ENCODE measurements at regions not wholly inside any gene's neighbourhood (a gene's known extent, or its start where the extent isn't known, plus 50 kb on each side); places are given as distances from the start of the nearest gene placed in this dataset.
"Not testable (repeated sequence)": the region's sequence is repeated elsewhere in the genome, so short reads cannot be mapped to it uniquely, and the experiment has no call there.

DNA sequence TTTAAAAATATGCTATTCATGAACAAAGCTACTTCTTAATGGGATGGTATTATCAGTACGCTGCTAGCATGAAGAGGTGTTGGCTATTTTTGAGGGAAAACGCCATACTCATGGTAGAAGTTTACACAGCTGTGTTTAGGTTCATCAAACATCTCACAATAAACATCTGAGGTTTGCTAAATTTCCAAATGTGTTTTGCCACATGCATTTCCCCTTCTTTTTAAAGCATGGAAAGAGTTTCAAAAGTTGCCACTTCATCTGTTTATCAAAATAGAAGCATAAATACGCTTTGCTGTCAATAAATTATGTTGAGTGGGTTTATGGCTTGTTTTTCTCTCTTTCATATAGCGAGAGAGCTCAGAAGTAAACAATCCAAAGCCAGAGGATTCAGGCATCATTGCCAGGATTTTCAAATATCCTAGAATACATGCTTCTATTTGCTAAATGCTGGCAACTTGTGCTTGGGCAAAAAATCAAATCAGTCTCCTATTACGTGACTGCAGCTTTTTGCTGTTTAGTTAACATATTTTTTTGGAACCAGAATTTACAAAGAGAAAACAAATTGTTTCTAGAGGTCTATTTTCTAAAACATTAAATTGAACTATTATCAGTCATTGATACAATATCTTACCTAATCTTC lies 1919.9 kb upstream of the LRRTM1 start:
- Histone ChIP-seq H3K9ac (no peak overlapping the region), H3K79me2 (ENCODE audit: insufficient read depth) (no peaks in the 10 kb centered on the region), H3K4me2 (ENCODE audit: unreplicated experiment) (no peak overlapping the region), H3K36me3 (ENCODE audit: low read depth) (no peaks in the 10 kb centered on the region), H3F3A (ENCODE audit: insufficient read depth) (no peaks in the 10 kb centered on the region), H3K4me3 (no peak overlapping the region), H3K9me2 (ENCODE audit: insufficient read depth) (no peaks in the 10 kb centered on the region), H3K27ac (no peak overlapping the region), H3K9me3 (ENCODE audit: low read depth) (no peaks in the 10 kb centered on the region), H3K4me1 (ENCODE audit: insufficient read depth) (no peaks in the 10 kb centered on the region), H2AFZ (no peak overlapping the region), H4K20me1 (ENCODE audit: insufficient read depth) (no peaks in the 10 kb centered on the region), H3K27me3 (replicated peaks; ENCODE audit: insufficient read depth) (no peaks in the 10 kb centered on the region)
- no peak for DNase-seq
- 4 to 6% methylated on average over 5 of the region's 5 CpGs for WGBS, 2 experiments (ENCODE audit: low coverage in 1 of 2, low lambda C conversion rate in 2 of 2, missing lambda C conversion rate in 2 of 2)
- in situ Hi-C loops (cut with MboI) = no loop called here
- TF ChIP-seq EZH2 (IDR thresholded peaks at IDR 0.05; ENCODE audit: insufficient read depth, poor library complexity, severe bottlenecking) (no peak), EZH2phosphoT487 (IDR thresholded peaks at IDR 0.05; ENCODE audit: insufficient read depth, low read depth) (no peak)

DNA sequence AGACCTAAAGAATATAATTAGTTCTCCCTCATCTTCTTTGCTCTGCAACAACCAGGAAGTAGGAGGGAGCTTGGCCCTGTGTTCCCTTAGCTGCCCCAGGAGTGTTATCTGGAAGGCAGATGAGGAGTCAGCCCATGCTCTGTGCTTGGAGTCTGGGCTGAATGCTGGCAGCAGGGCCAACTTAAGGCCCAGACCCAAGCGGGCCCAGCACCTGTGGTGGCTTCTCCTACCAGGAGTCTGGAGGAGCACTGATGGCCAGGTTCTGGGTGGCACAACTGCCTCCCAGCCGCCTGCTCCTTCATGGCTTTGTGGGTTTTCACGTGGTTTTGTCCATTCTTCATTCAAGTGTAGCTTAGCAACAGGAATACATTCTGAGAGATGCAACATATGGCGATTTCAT lies 1910.7 kb upstream of the LRRTM1 start:
- no peaks in the 10 kb centered on the region for H3K9me2 ChIP-seq (ENCODE audit: insufficient read depth)
- TF ChIP-seq EZH2phosphoT487 (IDR thresholded peaks at IDR 0.05; ENCODE audit: insufficient read depth, low read depth) = no peak
- no peak for TF ChIP-seq EZH2 (IDR thresholded peaks at IDR 0.05; ENCODE audit: insufficient read depth, poor library complexity, severe bottlenecking)
- H3K79me2 ChIP-seq (ENCODE audit: insufficient read depth) = no peaks in the 10 kb centered on the region
- H3K27ac ChIP-seq = no peak overlapping the region
- 8 to 10% methylated on average over 4 of the region's 4 CpGs for WGBS, 2 experiments (ENCODE audit: low coverage in 1 of 2, low lambda C conversion rate in 2 of 2, missing lambda C conversion rate in 2 of 2)
- H3K9ac ChIP-seq = no peak overlapping the region
- no peak for DNase-seq
- H3K4me1 ChIP-seq (ENCODE audit: insufficient read depth) = no peaks in the 10 kb centered on the region
- no peak overlapping the region for H2AFZ ChIP-seq
- no peaks in the 10 kb centered on the region for H3F3A ChIP-seq (ENCODE audit: insufficient read depth)
- H3K4me3 ChIP-seq = no peak overlapping the region
- H3K4me2 ChIP-seq (ENCODE audit: unreplicated experiment) = no peak overlapping the region
- H3K36me3 ChIP-seq (ENCODE audit: low read depth) = no peaks in the 10 kb centered on the region
- in situ Hi-C loops (cut with MboI) = no loop called here
- H3K27me3 ChIP-seq (replicated peaks; ENCODE audit: insufficient read depth) = no peaks in the 10 kb centered on the region
- no peaks in the 10 kb centered on the region for H4K20me1 ChIP-seq (ENCODE audit: insufficient read depth)
- H3K9me3 ChIP-seq (ENCODE audit: low read depth) = no peaks in the 10 kb centered on the region

DNA sequence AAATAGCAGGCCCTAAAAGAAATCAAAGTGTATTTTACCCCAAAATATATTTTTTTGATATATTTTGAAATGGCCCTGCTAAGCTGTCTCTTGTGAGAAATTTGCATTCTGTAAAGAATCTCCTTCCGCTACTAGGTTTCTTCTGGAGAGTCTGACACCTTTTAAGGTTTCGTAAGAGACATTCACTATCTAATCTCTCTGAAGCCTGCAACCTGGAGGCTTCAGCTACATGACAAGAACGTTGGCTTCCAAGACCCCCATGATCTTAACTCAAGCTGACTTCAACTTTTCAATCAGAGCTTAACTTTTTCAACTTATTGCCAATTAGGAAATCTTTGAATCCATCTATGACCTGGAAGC lies 1894.9 kb upstream of the LRRTM1 start:
- DNase-seq = no peak
- no peaks in the 10 kb centered on the region for H3K9me3 ChIP-seq (ENCODE audit: low read depth)
- H3K9me2 ChIP-seq (ENCODE audit: insufficient read depth) = no peaks in the 10 kb centered on the region
- 19 to 23% methylated on average over 3 of the region's 3 CpGs for WGBS, 2 experiments (ENCODE audit: low coverage in 1 of 2, low lambda C conversion rate in 2 of 2, missing lambda C conversion rate in 2 of 2)
- H3K9ac ChIP-seq = no peak overlapping the region
- no peaks in the 10 kb centered on the region for H3K27me3 ChIP-seq (replicated peaks; ENCODE audit: insufficient read depth)
- no peak overlapping the region for H3K4me2 ChIP-seq (ENCODE audit: unreplicated experiment)
- in situ Hi-C loops (cut with MboI) = no loop called here
- H3F3A ChIP-seq (ENCODE audit: insufficient read depth) = no peaks in the 10 kb centered on the region
- no peaks in the 10 kb centered on the region for H4K20me1 ChIP-seq (ENCODE audit: insufficient read depth)
- H3K4me1 ChIP-seq (ENCODE audit: insufficient read depth) = no peaks in the 10 kb centered on the region
- no peak overlapping the region for H3K27ac ChIP-seq
- TF ChIP-seq EZH2phosphoT487 (IDR thresholded peaks at IDR 0.05; ENCODE audit: insufficient read depth, low read depth) = no peak
- no peaks in the 10 kb centered on the region for H3K36me3 ChIP-seq (ENCODE audit: low read depth)
- no peaks in the 10 kb centered on the region for H3K79me2 ChIP-seq (ENCODE audit: insufficient read depth)
- H3K4me3 ChIP-seq = no peak overlapping the region
- H2AFZ ChIP-seq = no peak overlapping the region

DNA sequence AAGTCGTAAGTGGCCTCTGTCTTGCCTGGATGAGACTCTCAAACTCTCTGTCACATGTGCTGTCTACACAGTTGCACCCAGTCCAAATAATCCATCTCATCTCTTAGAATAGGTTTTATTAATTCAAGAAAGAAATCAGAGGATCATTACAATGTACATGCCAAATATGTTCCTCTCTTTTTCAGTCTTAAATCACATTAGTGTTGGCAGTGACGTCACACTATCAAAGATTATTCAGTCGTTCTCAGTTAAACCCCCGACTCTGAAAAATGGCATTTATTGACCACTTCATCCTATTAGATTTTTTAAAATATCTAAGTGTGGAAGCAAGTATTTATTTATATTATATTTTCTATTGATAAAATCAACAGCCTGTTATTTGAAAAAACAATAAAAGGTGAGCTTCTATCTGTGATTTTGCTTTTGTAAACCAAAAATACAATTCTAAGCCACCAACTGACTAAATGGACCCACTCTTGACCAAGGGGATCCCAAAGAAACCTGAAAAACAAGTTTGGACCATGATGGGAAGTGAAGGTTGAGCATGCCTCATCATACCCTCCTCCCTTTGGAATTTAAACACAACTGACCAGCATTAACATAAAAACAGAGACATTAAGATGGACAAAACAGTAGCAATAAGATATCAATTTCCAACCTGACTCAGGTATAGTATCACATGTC lies 1894.4 kb upstream of the LRRTM1 start:
- no peak overlapping the region for H3K4me2 ChIP-seq (ENCODE audit: unreplicated experiment)
- no peaks in the 10 kb centered on the region for H3K36me3 ChIP-seq (ENCODE audit: low read depth)
- no peaks in the 10 kb centered on the region for H4K20me1 ChIP-seq (ENCODE audit: insufficient read depth)
- H3F3A ChIP-seq (ENCODE audit: insufficient read depth) = no peaks in the 10 kb centered on the region
- no peak overlapping the region for H3K4me3 ChIP-seq
- H3K9ac ChIP-seq = no peak overlapping the region
- in situ Hi-C loops (cut with MboI) = no loop called here
- H3K4me1 ChIP-seq (ENCODE audit: insufficient read depth) = no peaks in the 10 kb centered on the region
- WGBS, 2 experiments (ENCODE audit: low coverage in 1 of 2, low lambda C conversion rate in 2 of 2, missing lambda C conversion rate in 2 of 2) = 22% methylated on average over 4 of the region's 4 CpGs
- no peaks in the 10 kb centered on the region for H3K9me3 ChIP-seq (ENCODE audit: low read depth)
- no peak overlapping the region for H2AFZ ChIP-seq
- no peaks in the 10 kb centered on the region for H3K27me3 ChIP-seq (replicated peaks; ENCODE audit: insufficient read depth)
- no peak for DNase-seq
- H3K27ac ChIP-seq = no peak overlapping the region
- H3K79me2 ChIP-seq (ENCODE audit: insufficient read depth) = no peaks in the 10 kb centered on the region
- H3K9me2 ChIP-seq (ENCODE audit: insufficient read depth) = no peaks in the 10 kb centered on the region
- TF ChIP-seq EZH2 (IDR thresholded peaks at IDR 0.05; ENCODE audit: insufficient read depth, poor library complexity, severe bottlenecking) (no peak), EZH2phosphoT487 (IDR thresholded peaks at IDR 0.05; ENCODE audit: insufficient read depth, low read depth) (no peak)

DNA sequence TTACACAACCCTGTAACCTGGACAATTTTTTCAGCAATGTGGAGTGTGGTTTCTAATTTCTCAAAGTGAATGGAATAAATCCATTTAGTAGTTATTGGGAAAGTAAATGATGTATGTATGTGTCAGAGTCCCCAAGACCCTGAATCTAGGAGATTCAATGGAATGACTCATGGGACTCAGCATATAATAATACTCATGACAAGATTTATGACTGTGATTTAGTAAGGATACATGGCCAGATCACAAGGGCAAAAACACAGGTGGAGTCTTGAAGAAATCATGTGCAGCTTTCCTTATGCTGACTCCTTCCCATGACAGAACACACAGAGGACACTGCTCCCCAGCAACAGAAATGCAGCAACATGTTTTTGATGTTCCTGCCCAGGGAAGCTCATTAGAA lies 1877.7 kb upstream of the LRRTM1 start:
- Histone ChIP-seq H3K79me2 (ENCODE audit: insufficient read depth) (no peaks in the 10 kb centered on the region), H3K4me3 (no peak overlapping the region), H3K9ac (no peak overlapping the region), H3K9me2 (ENCODE audit: insufficient read depth) (no peaks in the 10 kb centered on the region), H3K36me3 (ENCODE audit: low read depth) (no peaks in the 10 kb centered on the region), H3K4me2 (ENCODE audit: unreplicated experiment) (no peak overlapping the region), H3K4me1 (ENCODE audit: insufficient read depth) (no peaks in the 10 kb centered on the region), H3K9me3 (ENCODE audit: low read depth) (no peaks in the 10 kb centered on the region), H3F3A (ENCODE audit: insufficient read depth) (no peaks in the 10 kb centered on the region), H3K27me3 (replicated peaks; ENCODE audit: insufficient read depth) (no peaks in the 10 kb centered on the region), H4K20me1 (ENCODE audit: insufficient read depth) (no peaks in the 10 kb centered on the region), H2AFZ (no peak overlapping the region), H3K27ac (no peak overlapping the region)
- no peak for DNase-seq
- TF ChIP-seq EZH2phosphoT487 (IDR thresholded peaks at IDR 0.05; ENCODE audit: insufficient read depth, low read depth) = no peak
- no peak for TF ChIP-seq EZH2 (IDR thresholded peaks at IDR 0.05; ENCODE audit: insufficient read depth, poor library complexity, severe bottlenecking)
- in situ Hi-C loops (cut with MboI) = no loop called here

DNA sequence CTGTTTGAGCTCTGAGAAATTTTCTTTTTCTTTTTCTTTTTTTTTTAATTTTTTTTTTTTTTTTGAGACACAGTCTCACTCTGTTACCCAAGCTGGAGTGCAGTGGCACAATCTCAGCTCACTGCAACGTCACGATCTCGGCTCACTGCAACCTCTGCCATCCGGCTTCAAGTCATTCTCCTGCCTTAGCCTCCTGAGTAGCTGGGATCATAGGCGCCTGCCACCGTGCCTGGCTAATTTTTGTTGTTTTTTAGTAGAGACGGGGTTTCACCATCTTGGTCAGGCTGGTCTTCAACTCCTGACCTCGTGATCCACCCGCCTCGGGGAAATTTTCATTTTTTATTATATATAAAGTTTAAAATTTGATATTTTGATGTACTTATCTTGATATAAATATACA lies 1870.7 kb upstream of the LRRTM1 start:
- DNase-seq; H4K20me1 ChIP-seq (ENCODE audit: insufficient read depth): not testable (repeated sequence)

More for the DNA sequence above, 1870.7 kb upstream of the LRRTM1 start:
- in situ Hi-C loops (cut with MboI); H3K9me2 ChIP-seq (ENCODE audit: insufficient read depth); H3K9me3 ChIP-seq (ENCODE audit: low read depth); H2AFZ ChIP-seq; H3K9ac ChIP-seq; H3K4me1 ChIP-seq (ENCODE audit: insufficient read depth); H3K27me3 ChIP-seq (replicated peaks; ENCODE audit: insufficient read depth); H3F3A ChIP-seq (ENCODE audit: insufficient read depth); H3K4me3 ChIP-seq; H3K4me2 ChIP-seq (ENCODE audit: unreplicated experiment); H3K36me3 ChIP-seq (ENCODE audit: low read depth); H3K79me2 ChIP-seq (ENCODE audit: insufficient read depth); H3K27ac ChIP-seq: not testable (repeated sequence)
- 32 to 37% methylated on average over 10 of the region's 10 CpGs for WGBS, 2 experiments (ENCODE audit: low coverage in 1 of 2, low lambda C conversion rate in 2 of 2, missing lambda C conversion rate in 2 of 2)

Data from GM23248 (cell line).